OCI-LY1 (cell line): ENCODE measurements at regions not wholly inside any gene's neighbourhood (a gene's known extent, or its start where the extent isn't known, plus 50 kb on each side); places are given as distances from the start of the nearest gene placed in this dataset.
"Not testable (repeated sequence)": the region's sequence is repeated elsewhere in the genome, so short reads cannot be mapped to it uniquely, and the experiment has no call there.

Experiments
- EZH2 ChIP-seq: fragments of 200-600 bp; sonication (generic), shearing (Covaris generic); IDR thresholded peaks from 2 replicates; pipeline ENCODE4 v1.8.0; 2017; ENCODE audit warnings: borderline replicate concordance, mixed run types, mild to moderate bottlenecking, antibody characterized with exemption, low read length, moderate library complexity, mixed read lengths
- TF ChIP-seq, protein P1 (sequence below): fragments of 200-600 bp; sonication (generic), shearing (Covaris generic); IDR thresholded peaks from 2 replicates; pipeline ENCODE4 v1.5.1; 2017; ENCODE audit warnings: mild to moderate bottlenecking, antibody characterized with exemption, low read length, moderate library complexity, mixed read lengths

DNA sequence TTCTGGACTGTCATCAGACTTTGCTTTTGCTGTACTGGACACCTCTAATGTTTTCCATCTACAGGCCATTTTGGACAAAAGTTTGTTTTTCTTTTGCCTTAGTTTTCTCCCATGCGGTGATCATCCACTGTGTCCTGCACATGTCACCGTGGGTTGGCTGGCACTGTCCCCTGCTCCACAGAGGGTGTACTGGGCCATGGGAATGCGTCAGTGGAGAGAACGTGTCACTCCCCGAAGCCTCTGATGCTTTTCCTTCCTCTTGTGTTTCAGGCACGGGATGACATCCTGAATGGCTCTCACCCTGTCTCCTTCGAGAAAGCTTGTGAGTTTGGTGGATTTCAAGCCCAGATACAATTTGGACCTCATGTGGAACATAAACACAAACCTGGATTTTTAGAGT lies 385.0 kb upstream of the TPM1 start:
- TF ChIP-seq, protein P1, sequence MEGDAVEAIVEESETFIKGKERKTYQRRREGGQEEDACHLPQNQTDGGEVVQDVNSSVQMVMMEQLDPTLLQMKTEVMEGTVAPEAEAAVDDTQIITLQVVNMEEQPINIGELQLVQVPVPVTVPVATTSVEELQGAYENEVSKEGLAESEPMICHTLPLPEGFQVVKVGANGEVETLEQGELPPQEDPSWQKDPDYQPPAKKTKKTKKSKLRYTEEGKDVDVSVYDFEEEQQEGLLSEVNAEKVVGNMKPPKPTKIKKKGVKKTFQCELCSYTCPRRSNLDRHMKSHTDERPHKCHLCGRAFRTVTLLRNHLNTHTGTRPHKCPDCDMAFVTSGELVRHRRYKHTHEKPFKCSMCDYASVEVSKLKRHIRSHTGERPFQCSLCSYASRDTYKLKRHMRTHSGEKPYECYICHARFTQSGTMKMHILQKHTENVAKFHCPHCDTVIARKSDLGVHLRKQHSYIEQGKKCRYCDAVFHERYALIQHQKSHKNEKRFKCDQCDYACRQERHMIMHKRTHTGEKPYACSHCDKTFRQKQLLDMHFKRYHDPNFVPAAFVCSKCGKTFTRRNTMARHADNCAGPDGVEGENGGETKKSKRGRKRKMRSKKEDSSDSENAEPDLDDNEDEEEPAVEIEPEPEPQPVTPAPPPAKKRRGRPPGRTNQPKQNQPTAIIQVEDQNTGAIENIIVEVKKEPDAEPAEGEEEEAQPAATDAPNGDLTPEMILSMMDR = not testable (repeated sequence)
- TF ChIP-seq EZH2 = not testable (repeated sequence)
